Endothelial cell of umbilical vein (primary cell): ENCODE measurements at regions not wholly inside any gene's neighbourhood (a gene's known extent, or its start where the extent isn't known, plus 50 kb on each side); places are given as distances from the start of the nearest gene placed in this dataset.
"Not testable (repeated sequence)": the region's sequence is repeated elsewhere in the genome, so short reads cannot be mapped to it uniquely, and the experiment has no call there.

Experiments used
- BruUV-seq: library from RNA; stranded (reverse); fragments of 400-500 nt; replicated peaks from 2 replicates; lab custom pipeline; 2021; lab: Mats Ljungman, UMichigan
- CTCF ChIA-PET: fragments of 300-600, 350-600 bp; sonication (Branson Sonifier 250); formaldehyde crosslinking; loops from one replicate; lab custom pipeline; 2021; ENCODE audit warnings: antibody characterized with exemption, inconsistent platforms; lab: Charles Lee
- POLR2A ChIA-PET: fragments of 300-600, 350-600 bp; sonication (Branson Sonifier 250); formaldehyde crosslinking; loops from one replicate; lab custom pipeline; 2021; ENCODE audit warnings: antibody characterized with exemption, inconsistent platforms; lab: Charles Lee
- DNase-seq: peaks from one replicate; pipeline ENCODE4 v3.0.0-alpha.2; 2011; ENCODE audit warnings: low read depth, low spot score
- FAIRE-seq: peaks from 2 replicates; lab custom pipeline; 2011; peaks lifted over from hg19 to GRCh38; lab: Jason Lieb, UNC
- H2AFZ ChIP-seq: 2 replicates; pipeline ENCODE4 v1.6.0; 2012; ENCODE audit warnings: low read depth, low read length, control low read depth, inconsistent platforms
- H3K27ac ChIP-seq: 2 replicates; pipeline ENCODE4 v1.5.1; 2011; ENCODE audit warnings: low read depth, mild to moderate bottlenecking, control low read depth, low read length, moderate library complexity; ENCODE audit not compliant: insufficient read depth
- H3K27me3 ChIP-seq, 2 experiments: 2 replicates each; pipeline versions ENCODE4 v1.6.0 to v1.6.1; 2011; ENCODE audit warnings: low read length in 2 of 2, mixed read lengths in 1 of 2; ENCODE audit not compliant: control insufficient read depth in 2 of 2, insufficient read depth in 2 of 2
- H3K36me3 ChIP-seq, 2 experiments: 2 replicates in 1 of 2; 3 replicates in 1 of 2; pipeline ENCODE4 v1.5.1; 2011; ENCODE audit warnings: low read length in 2 of 2, mild to moderate bottlenecking in 1 of 2, moderate library complexity in 1 of 2; ENCODE audit not compliant: control insufficient read depth in 2 of 2, insufficient read depth in 2 of 2; ENCODE audit errors: extremely low read depth in 1 of 2
- H3K4me1 ChIP-seq: 3 replicates; pipeline ENCODE4 v1.5.1; 2011; ENCODE audit warnings: mild to moderate bottlenecking, low read length; ENCODE audit not compliant: control insufficient read depth, insufficient read depth; ENCODE audit errors: extremely low read depth
- H3K4me2 ChIP-seq: 2 replicates; pipeline ENCODE4 v1.6.1; 2011; ENCODE audit warnings: low read length, control low read depth, mixed read lengths; ENCODE audit not compliant: insufficient read depth
- H3K4me3 ChIP-seq, 3 experiments: fragments of 200-600 bp in 1 of 3; sonication (generic), shearing (Covaris generic) in 1 of 3; replicated peaks in 1 of 3; 2 replicates each; pipeline ENCODE4 v1.5.1; 2011 to 2016; ENCODE audit warnings: control low read depth in 3 of 3, low read length in 3 of 3, mild to moderate bottlenecking in 2 of 3, inconsistent platforms in 1 of 3, low read depth in 1 of 3, moderate library complexity in 1 of 3; ENCODE audit not compliant: insufficient read depth in 1 of 3
- H3K79me2 ChIP-seq: 2 replicates; pipeline ENCODE4 v1.6.0; 2012; ENCODE audit warnings: low read length, inconsistent platforms; ENCODE audit not compliant: control insufficient read depth, insufficient read depth
- H3K9ac ChIP-seq: replicated peaks from 2 replicates; pipeline ENCODE3; 2011; ENCODE audit warnings: low read length, control low read depth; ENCODE audit not compliant: insufficient read depth; ENCODE audit errors: extremely low read depth
- H3K9me1 ChIP-seq: replicated peaks from 3 replicates; pipeline ENCODE4 v1.6.0; 2011; ENCODE audit warnings: mild to moderate bottlenecking, low read length; ENCODE audit not compliant: control insufficient read depth, insufficient read depth; ENCODE audit errors: extremely low read depth
- H3K9me3 ChIP-seq: replicated peaks from 2 replicates; pipeline ENCODE4 v1.5.1; 2012; ENCODE audit warnings: low read length, inconsistent platforms; ENCODE audit not compliant: control insufficient read depth, insufficient read depth
- H4K20me1 ChIP-seq: replicated peaks from 2 replicates; pipeline ENCODE3; 2011; ENCODE audit warnings: mild to moderate bottlenecking, low read length; ENCODE audit not compliant: control insufficient read depth, insufficient read depth; ENCODE audit errors: extremely low read depth
- EZH2 ChIP-seq: IDR thresholded peaks from 2 replicates; pipeline ENCODE4 v1.6.1; 2012; ENCODE audit warnings: borderline replicate concordance, low read depth, mild to moderate bottlenecking, moderate library complexity, low read length, inconsistent platforms; ENCODE audit not compliant: severe bottlenecking
- JUN ChIP-seq: IDR thresholded peaks from 2 replicates; pipeline ENCODE4 v1.6.1; 2011; ENCODE audit warnings: borderline replicate concordance, low read depth; ENCODE audit not compliant: insufficient read length, insufficient read depth
- POLR2A ChIP-seq: IDR thresholded peaks from 2 replicates; pipeline ENCODE4 v1.6.1; 2012; ENCODE audit warnings: low read depth, mild to moderate bottlenecking, control low read depth, low read length
- POLR2AphosphoS5 ChIP-seq: IDR thresholded peaks from 2 replicates; pipeline ENCODE4 v1.6.1; 2012; ENCODE audit warnings: low read depth, mild to moderate bottlenecking, control low read depth, low read length, moderate library complexity; ENCODE audit not compliant: insufficient read depth
- dilution Hi-C: fragments of 300-500 bp; cut with MboI; formaldehyde crosslinking; loops from one replicate; pipeline ENCODE4 v1.15.0; 2019; ENCODE audit warnings: low sequenced_read_pairs; ENCODE audit not compliant: extremely low pct_ligation_motif_present
- intact Hi-C: fragments of 100-400 bp; cut with micrococcal nuclease; formaldehyde crosslinking; loops from one replicate; pipeline ENCODE4 v1.10.0; 2022

GRCh38 chr11:37306563-37306962 is 708.5 kb upstream of the RAG2 start:
- Histone ChIP-seq H4K20me1 (no peaks in the 10 kb centered on the region), H2AFZ (no peak overlapping the region), H3K4me2 (no peak overlapping the region), H3K27me3 (no peaks in the 10 kb centered on the region), H3K36me3 (no peaks in the 10 kb centered on the region), H3K79me2 (no peaks in the 10 kb centered on the region), H3K27ac (no peak overlapping the region), H3K9ac (no peak overlapping the region), H3K9me1 (no peaks in the 10 kb centered on the region), H3K9me3 (peaks cover 2% of the 10 kb centered on the region), H3K4me3 (no peak overlapping the region), H3K4me1 (no peaks in the 10 kb centered on the region)
- TF ChIP-seq POLR2A (no peak), EZH2 (no peak), JUN (no peak), POLR2AphosphoS5 (no peak)
- DNase-seq, result no peak
- no TSS peak for BruUV-seq
- intact Hi-C loops, result no loop called here
- dilution Hi-C loops, result no loop called here
- FAIRE-seq, result no peak
- ChIA-PET POLR2A (no interaction called here), CTCF (no interaction called here)

GRCh38 chr11:37301405-37301804 is 703.4 kb upstream of the RAG2 start:
- dilution Hi-C loops, H3K27me3 ChIP-seq, H3K9me1 ChIP-seq, H3K9ac ChIP-seq, H2AFZ ChIP-seq, H3K4me1 ChIP-seq, BruUV-seq, H3K36me3 ChIP-seq, FAIRE-seq, H3K4me2 ChIP-seq, H3K9me3 ChIP-seq, H3K27ac ChIP-seq, H3K4me3 ChIP-seq, intact Hi-C loops, DNase-seq, H3K79me2 ChIP-seq, CTCF ChIA-PET, H4K20me1 ChIP-seq, POLR2A ChIA-PET: not testable (repeated sequence)
